GM12878 (cell line): ENCODE measurements at regions not wholly inside any gene's neighbourhood (a gene's known extent, or its start where the extent isn't known, plus 50 kb on each side); places are given as distances from the start of the nearest gene placed in this dataset.

Source experiments
- ATAC-seq: fragments of 200-7000 bp; cut with Tn5 transposase; 3 replicates; pipeline ENCODE4 v1.9.1; 2020; ENCODE audit warnings: mild to moderate bottlenecking, moderate library complexity
- BruUV-seq: library from RNA; stranded (reverse); fragments of 400-500 nt; replicated peaks from 2 replicates; lab custom pipeline; 2021; lab: Mats Ljungman, UMichigan
- CTCF ChIA-PET: fragments of 300-600 bp; sonication (Branson Sonifier 250); formaldehyde crosslinking; extraction: SDS; loops from one replicate; lab custom pipeline; 2021; ENCODE audit warnings: inconsistent platforms; lab: Yijun Ruan, JAX
- POLR2A ChIA-PET: fragments of 350-600 bp; formaldehyde crosslinking; extraction: SDS; loops from one replicate; lab custom pipeline; 2021; ENCODE audit warnings: inconsistent platforms; lab: Charles Lee
- RAD21 ChIA-PET: fragments of 300-600 bp; sonication (Branson Sonifier 250); formaldehyde crosslinking; loops from one replicate; lab custom pipeline; 2023; ENCODE audit warnings: antibody characterized with exemption; ENCODE audit not compliant: unreplicated experiment; lab: Charles Lee
- SMC1A ChIA-PET: fragments of 300-600 bp; sonication (Branson Sonifier 250); formaldehyde crosslinking; loops from one replicate; lab custom pipeline; 2023; ENCODE audit not compliant: unreplicated experiment, uncharacterized antibody; lab: Charles Lee
- DNase-seq: peaks from one replicate; pipeline ENCODE4 v3.0.0-alpha.2; 2011; ENCODE audit warnings: low read depth, low spot score
- FAIRE-seq: peaks from 3 replicates; lab custom pipeline; 2011; peaks lifted over from hg19 to GRCh38; lab: Jason Lieb, UNC
- H2AFZ ChIP-seq: 2 replicates; pipeline ENCODE4 v1.6.0; 2011; ENCODE audit warnings: low read depth, low read length, control low read depth; ENCODE audit not compliant: control insufficient read depth
- H3K27ac ChIP-seq: 2 replicates; pipeline ENCODE4 v1.5.1; 2011; ENCODE audit warnings: control low read depth; ENCODE audit not compliant: control insufficient read depth, insufficient read depth
- H3K27me3 ChIP-seq, 2 experiments: replicated peaks in 1 of 2; 2 replicates each; pipeline versions ENCODE4 v1.6.0 to v1.6.1; 2011; ENCODE audit warnings: low read length in 1 of 2; ENCODE audit not compliant: control insufficient read depth in 2 of 2, insufficient read depth in 2 of 2
- H3K36me3 ChIP-seq, 2 experiments: 2 replicates each; pipeline ENCODE4 v1.5.1; 2011; ENCODE audit warnings: low read length in 1 of 2; ENCODE audit not compliant: control insufficient read depth in 2 of 2, insufficient read depth in 2 of 2
- H3K4me1 ChIP-seq: 2 replicates; pipeline ENCODE4 v1.6.1; 2011; ENCODE audit warnings: mild to moderate bottlenecking, low read length, moderate library complexity, mixed read lengths; ENCODE audit not compliant: control insufficient read depth, insufficient read depth
- H3K4me2 ChIP-seq: 2 replicates; pipeline ENCODE4 v1.6.0; 2011; ENCODE audit warnings: control low read depth; ENCODE audit not compliant: control insufficient read depth, insufficient read depth
- H3K4me3 ChIP-seq: fragments of 200-600 bp; sonication (generic); 2 replicates; pipeline ENCODE4 v1.5.1; 2016
- H3K79me2 ChIP-seq: 2 replicates; pipeline ENCODE4 v1.6.0; 2011; ENCODE audit warnings: low read length; ENCODE audit not compliant: control insufficient read depth, insufficient read depth
- H3K9ac ChIP-seq: 2 replicates; pipeline ENCODE4 v1.8.0; 2011; ENCODE audit warnings: low read length, control low read depth, mixed read lengths; ENCODE audit not compliant: control insufficient read depth, insufficient read depth
- H3K9me3 ChIP-seq: replicated peaks from 3 replicates; pipeline ENCODE4 v1.5.1; 2011; ENCODE audit warnings: mild to moderate bottlenecking, low read length; ENCODE audit not compliant: control insufficient read depth, insufficient read depth
- H4K20me1 ChIP-seq: 2 replicates; pipeline ENCODE4 v1.6.0; 2011; ENCODE audit not compliant: control insufficient read depth, insufficient read depth
- BRCA1 ChIP-seq: IDR thresholded peaks from 2 replicates; pipeline ENCODE4 v1.6.1; 2011; ENCODE audit warnings: low read depth, low read length, improper control_type of control experiment
- CEBPB ChIP-seq, 2 experiments: fragments of 150-350 bp in 1 of 2; IDR thresholded peaks; 2 replicates each; pipeline ENCODE4 v1.6.1; 2012 to 2014; ENCODE audit warnings: low read depth in 2 of 2, low read length in 2 of 2, borderline replicate concordance in 1 of 2, inconsistent platforms in 1 of 2
- ESRRA ChIP-seq: IDR thresholded peaks from 2 replicates; pipeline ENCODE4 v1.6.1; 2012; ENCODE audit warnings: mild to moderate bottlenecking, low read length, improper control_type of control experiment
- ETV6 ChIP-seq, 2 experiments: fragments of 450-650 bp in 1 of 2; IDR thresholded peaks in 1 of 2; conservative IDR thresholded peaks in 1 of 2; 2 replicates each; pipeline ENCODE4 v1.6.1; 2014; ENCODE audit warnings: antibody characterized with exemption in 1 of 2, borderline replicate concordance in 1 of 2, low read depth in 1 of 2, mild to moderate bottlenecking in 1 of 2, moderate library complexity in 1 of 2
- IKZF1 ChIP-seq: fragments of 450-650 bp; conservative IDR thresholded peaks from 2 replicates; pipeline ENCODE4 v1.6.1; 2017; ENCODE audit warnings: antibody characterized with exemption, mild to moderate bottlenecking
- NFYA ChIP-seq: IDR thresholded peaks from 2 replicates; pipeline ENCODE4 v1.6.1; 2011; ENCODE audit warnings: low read depth, mild to moderate bottlenecking, low read length, improper control_type of control experiment, borderline replicate concordance
- NRF1 ChIP-seq: conservative IDR thresholded peaks from 2 replicates; pipeline ENCODE4 v1.6.1; 2011; ENCODE audit warnings: mild to moderate bottlenecking, low read depth, low read length, improper control_type of control experiment
- PML ChIP-seq: IDR thresholded peaks from 2 replicates; pipeline ENCODE4 v1.6.1; 2012; ENCODE audit warnings: low read length, inconsistent platforms
- RUNX3 ChIP-seq: IDR thresholded peaks from 2 replicates; pipeline ENCODE4 v1.6.1; 2012; ENCODE audit warnings: low read length, inconsistent platforms
- SUZ12 ChIP-seq: fragments of 200-600 bp; sonication (generic); IDR thresholded peaks from one replicate; pipeline ENCODE4 v1.6.1; 2018; ENCODE audit warnings: antibody characterized with exemption, mild to moderate bottlenecking; ENCODE audit not compliant: unreplicated experiment
- TARDBP ChIP-seq: IDR thresholded peaks from 2 replicates; pipeline ENCODE4 v1.6.1; 2016; ENCODE audit warnings: borderline replicate concordance
- ZBED1 ChIP-seq: IDR thresholded peaks from 2 replicates; pipeline ENCODE4 v1.6.1; 2016; ENCODE audit warnings: borderline replicate concordance
- ZSCAN29 ChIP-seq: fragments of 450-650 bp; IDR thresholded peaks from 2 replicates; pipeline ENCODE4 v1.6.1; 2017; ENCODE audit warnings: mild to moderate bottlenecking, moderate library complexity
- in situ Hi-C: fragments of 300-500 bp; cut with MboI; formaldehyde crosslinking; loops from 9 replicates; pipeline ENCODE4 v1.14.3; 2018; ENCODE audit warnings: mixed read lengths
- intact Hi-C: fragments of 100-400 bp; cut with micrococcal nuclease; formaldehyde crosslinking; loops from one replicate; pipeline ENCODE4 v1.14.2; 2022; ENCODE audit not compliant: unreplicated experiment
- TF ChIP-seq, protein P1 (sequence below): fragments of 450-650 bp; IDR thresholded peaks from 2 replicates; pipeline ENCODE4 v1.6.1; 2017; ENCODE audit warnings: mild to moderate bottlenecking
- TF ChIP-seq, protein P2 (sequence below): fragments of 450-650 bp; IDR thresholded peaks from 2 replicates; pipeline ENCODE4 v1.6.1; 2018; ENCODE audit warnings: borderline replicate concordance, mild to moderate bottlenecking; ENCODE audit not compliant: partially characterized antibody
- TF ChIP-seq, protein P3 (sequence below): fragments of 450-650 bp; IDR thresholded peaks from 2 replicates; pipeline ENCODE4 v1.6.1; 2017; ENCODE audit warnings: mild to moderate bottlenecking, moderate library complexity

- TF ChIP-seq, protein P1, sequence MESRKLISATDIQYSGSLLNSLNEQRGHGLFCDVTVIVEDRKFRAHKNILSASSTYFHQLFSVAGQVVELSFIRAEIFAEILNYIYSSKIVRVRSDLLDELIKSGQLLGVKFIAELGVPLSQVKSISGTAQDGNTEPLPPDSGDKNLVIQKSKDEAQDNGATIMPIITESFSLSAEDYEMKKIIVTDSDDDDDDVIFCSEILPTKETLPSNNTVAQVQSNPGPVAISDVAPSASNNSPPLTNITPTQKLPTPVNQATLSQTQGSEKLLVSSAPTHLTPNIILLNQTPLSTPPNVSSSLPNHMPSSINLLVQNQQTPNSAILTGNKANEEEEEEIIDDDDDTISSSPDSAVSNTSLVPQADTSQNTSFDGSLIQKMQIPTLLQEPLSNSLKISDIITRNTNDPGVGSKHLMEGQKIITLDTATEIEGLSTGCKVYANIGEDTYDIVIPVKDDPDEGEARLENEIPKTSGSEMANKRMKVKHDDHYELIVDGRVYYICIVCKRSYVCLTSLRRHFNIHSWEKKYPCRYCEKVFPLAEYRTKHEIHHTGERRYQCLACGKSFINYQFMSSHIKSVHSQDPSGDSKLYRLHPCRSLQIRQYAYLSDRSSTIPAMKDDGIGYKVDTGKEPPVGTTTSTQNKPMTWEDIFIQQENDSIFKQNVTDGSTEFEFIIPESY = no peak
These were observed 191.9 kb upstream of the IL12A start (continued) for GRCh38 chr3:159796744-159797143.

GRCh38 chr3:159797771-159798170 lies 190.9 kb upstream of the IL12A start:
- Histone ChIP-seq H3K4me3 (no peak overlapping the region), H3K36me3 (no peaks in the 10 kb centered on the region), H2AFZ (no peak overlapping the region), H3K4me1 (no peaks in the 10 kb centered on the region), H3K4me2 (no peak overlapping the region), H4K20me1 (no peaks in the 10 kb centered on the region), H3K27ac (no peak overlapping the region), H3K27me3 (peaks cover 0 to 1% of the 10 kb centered on the region in 2 experiments; a peak in 3 of 4 replicates), H3K9ac (no peak overlapping the region), H3K79me2 (no peaks in the 10 kb centered on the region), H3K9me3 (no peaks in the 10 kb centered on the region)
- TF ChIP-seq BRCA1 (no peak), NRF1 (no peak), TARDBP (no peak), SUZ12 (no peak), CEBPB (IDR thresholded peaks at IDR 0.05; ENCODE audit: borderline replicate concordance in 1 of 2, low read depth in 2 of 2, low read length in 2 of 2) (no peak), NFYA (no peak), ESRRA (no peak), ZBED1 (no peak), PML (no peak), ZSCAN29 (no peak), IKZF1 (no peak), ETV6 (conservative IDR thresholded peaks at IDR 0.05 in 1 of 2, IDR thresholded peaks at IDR 0.05 in 1 of 2; ENCODE audit: borderline replicate concordance in 1 of 2, low read depth in 1 of 2) (no peak), RUNX3 (no peak)
- TF ChIP-seq, protein P2, sequence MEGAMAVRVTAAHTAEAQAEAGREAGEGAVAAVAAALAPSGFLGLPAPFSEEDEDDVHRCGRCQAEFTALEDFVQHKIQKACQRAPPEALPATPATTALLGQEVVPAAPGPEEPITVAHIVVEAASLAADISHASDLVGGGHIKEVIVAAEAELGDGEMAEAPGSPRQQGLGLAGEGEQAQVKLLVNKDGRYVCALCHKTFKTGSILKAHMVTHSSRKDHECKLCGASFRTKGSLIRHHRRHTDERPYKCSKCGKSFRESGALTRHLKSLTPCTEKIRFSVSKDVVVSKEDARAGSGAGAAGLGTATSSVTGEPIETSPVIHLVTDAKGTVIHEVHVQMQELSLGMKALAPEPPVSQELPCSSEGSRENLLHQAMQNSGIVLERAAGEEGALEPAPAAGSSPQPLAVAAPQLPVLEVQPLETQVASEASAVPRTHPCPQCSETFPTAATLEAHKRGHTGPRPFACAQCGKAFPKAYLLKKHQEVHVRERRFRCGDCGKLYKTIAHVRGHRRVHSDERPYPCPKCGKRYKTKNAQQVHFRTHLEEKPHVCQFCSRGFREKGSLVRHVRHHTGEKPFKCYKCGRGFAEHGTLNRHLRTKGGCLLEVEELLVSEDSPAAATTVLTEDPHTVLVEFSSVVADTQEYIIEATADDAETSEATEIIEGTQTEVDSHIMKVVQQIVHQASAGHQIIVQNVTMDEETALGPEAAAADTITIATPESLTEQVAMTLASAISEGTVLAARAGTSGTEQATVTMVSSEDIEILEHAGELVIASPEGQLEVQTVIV = no peak
- TF ChIP-seq, protein P3, sequence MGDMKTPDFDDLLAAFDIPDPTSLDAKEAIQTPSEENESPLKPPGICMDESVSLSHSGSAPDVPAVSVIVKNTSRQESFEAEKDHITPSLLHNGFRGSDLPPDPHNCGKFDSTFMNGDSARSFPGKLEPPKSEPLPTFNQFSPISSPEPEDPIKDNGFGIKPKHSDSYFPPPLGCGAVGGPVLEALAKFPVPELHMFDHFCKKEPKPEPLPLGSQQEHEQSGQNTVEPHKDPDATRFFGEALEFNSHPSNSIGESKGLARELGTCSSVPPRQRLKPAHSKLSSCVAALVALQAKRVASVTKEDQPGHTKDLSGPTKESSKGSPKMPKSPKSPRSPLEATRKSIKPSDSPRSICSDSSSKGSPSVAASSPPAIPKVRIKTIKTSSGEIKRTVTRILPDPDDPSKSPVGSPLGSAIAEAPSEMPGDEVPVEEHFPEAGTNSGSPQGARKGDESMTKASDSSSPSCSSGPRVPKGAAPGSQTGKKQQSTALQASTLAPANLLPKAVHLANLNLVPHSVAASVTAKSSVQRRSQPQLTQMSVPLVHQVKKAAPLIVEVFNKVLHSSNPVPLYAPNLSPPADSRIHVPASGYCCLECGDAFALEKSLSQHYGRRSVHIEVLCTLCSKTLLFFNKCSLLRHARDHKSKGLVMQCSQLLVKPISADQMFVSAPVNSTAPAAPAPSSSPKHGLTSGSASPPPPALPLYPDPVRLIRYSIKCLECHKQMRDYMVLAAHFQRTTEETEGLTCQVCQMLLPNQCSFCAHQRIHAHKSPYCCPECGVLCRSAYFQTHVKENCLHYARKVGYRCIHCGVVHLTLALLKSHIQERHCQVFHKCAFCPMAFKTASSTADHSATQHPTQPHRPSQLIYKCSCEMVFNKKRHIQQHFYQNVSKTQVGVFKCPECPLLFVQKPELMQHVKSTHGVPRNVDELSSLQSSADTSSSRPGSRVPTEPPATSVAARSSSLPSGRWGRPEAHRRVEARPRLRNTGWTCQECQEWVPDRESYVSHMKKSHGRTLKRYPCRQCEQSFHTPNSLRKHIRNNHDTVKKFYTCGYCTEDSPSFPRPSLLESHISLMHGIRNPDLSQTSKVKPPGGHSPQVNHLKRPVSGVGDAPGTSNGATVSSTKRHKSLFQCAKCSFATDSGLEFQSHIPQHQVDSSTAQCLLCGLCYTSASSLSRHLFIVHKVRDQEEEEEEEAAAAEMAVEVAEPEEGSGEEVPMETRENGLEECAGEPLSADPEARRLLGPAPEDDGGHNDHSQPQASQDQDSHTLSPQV = no peak
- ChIA-PET POLR2A (no interaction called here), CTCF (interaction anchor here (0.9 to 1.4 kb wide), 4 partner anchors 476 to 951 kb away, joined by 3 to 5 read pairs (median 4); no protein-coding TSS in a partner anchor), RAD21 (no interaction called here), SMC1A (interaction anchor here (1.2 to 1.6 kb wide), 2 partner anchors 12 to 475 kb away, joined by 3 to 5 read pairs; no protein-coding TSS in a partner anchor)
- no peak for FAIRE-seq
- BruUV-seq = no TSS peak
- ATAC-seq = no peak
- no peak for DNase-seq
- intact Hi-C loops = no loop called here
- in situ Hi-C loops = no loop called here
